ENCODE measurements at regions not wholly inside any gene's neighbourhood (a gene's known extent, or its start where the extent isn't known, plus 50 kb on each side); places are given as distances from the start of the nearest gene placed in this dataset.

DNA sequence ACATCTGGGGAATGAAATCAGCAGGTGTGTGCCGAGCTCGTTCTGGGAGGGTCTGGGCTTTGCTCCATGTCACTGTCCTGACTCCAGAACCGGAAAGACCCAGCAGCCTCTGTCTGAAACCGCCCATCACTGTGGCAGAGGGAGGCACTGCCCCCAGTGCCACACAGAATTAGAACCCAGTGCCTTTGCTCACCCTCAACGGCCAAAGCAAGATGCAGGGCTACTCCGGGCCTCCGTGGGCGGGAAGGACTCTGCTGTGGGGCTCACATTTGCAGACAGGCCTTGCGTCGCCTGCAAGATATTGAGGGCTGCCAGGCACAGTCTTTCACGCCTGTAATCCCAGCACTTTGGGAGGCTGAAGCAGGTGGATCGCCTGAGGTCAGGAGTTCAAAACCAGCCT lies 219.2 kb upstream of the PPP2R2D start:
- TF ChIP-seq, protein P1, sequence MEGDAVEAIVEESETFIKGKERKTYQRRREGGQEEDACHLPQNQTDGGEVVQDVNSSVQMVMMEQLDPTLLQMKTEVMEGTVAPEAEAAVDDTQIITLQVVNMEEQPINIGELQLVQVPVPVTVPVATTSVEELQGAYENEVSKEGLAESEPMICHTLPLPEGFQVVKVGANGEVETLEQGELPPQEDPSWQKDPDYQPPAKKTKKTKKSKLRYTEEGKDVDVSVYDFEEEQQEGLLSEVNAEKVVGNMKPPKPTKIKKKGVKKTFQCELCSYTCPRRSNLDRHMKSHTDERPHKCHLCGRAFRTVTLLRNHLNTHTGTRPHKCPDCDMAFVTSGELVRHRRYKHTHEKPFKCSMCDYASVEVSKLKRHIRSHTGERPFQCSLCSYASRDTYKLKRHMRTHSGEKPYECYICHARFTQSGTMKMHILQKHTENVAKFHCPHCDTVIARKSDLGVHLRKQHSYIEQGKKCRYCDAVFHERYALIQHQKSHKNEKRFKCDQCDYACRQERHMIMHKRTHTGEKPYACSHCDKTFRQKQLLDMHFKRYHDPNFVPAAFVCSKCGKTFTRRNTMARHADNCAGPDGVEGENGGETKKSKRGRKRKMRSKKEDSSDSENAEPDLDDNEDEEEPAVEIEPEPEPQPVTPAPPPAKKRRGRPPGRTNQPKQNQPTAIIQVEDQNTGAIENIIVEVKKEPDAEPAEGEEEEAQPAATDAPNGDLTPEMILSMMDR (IDR thresholded peaks at IDR 0.05) = no peak
- TF ChIP-seq POLR2A (IDR thresholded peaks at IDR 0.05) = no peak

Data from testis (tissue), 2 donors.